ENCODE measurements at regions not wholly inside any gene's neighbourhood (a gene's known extent, or its start where the extent isn't known, plus 50 kb on each side); places are given as distances from the start of the nearest gene placed in this dataset.

- no peak for DNase-seq (ENCODE audit: low read depth)
- no peak overlapping the region for H3K4me3 ChIP-seq (ENCODE audit: low read depth, low read length)
- TF ChIP-seq MYC (IDR thresholded peaks at IDR 0.05; ENCODE audit: low read depth, low read length) (no peak), MAX (IDR thresholded peaks at IDR 0.05; ENCODE audit: low read depth, low read length) (no peak), POLR2A (IDR thresholded peaks at IDR 0.05; ENCODE audit: extremely low read depth, insufficient read length) (no peak)
These were observed 104.5 kb upstream of the RCN1 start for GRCh38 chr11:31986201-31986889.

- no peak overlapping the region for H3K4me3 ChIP-seq (ENCODE audit: low read depth, low read length)
- no peak for TF ChIP-seq CTCF (IDR thresholded peaks at IDR 0.05; ENCODE audit: low read depth, low read length)
- TF ChIP-seq POLR2A (IDR thresholded peaks at IDR 0.05; ENCODE audit: extremely low read depth, insufficient read length): no peak
- no peak for TF ChIP-seq MAX (IDR thresholded peaks at IDR 0.05; ENCODE audit: low read depth, low read length)
- no peak for TF ChIP-seq MYC (IDR thresholded peaks at IDR 0.05; ENCODE audit: low read depth, low read length)
- no peak for DNase-seq (ENCODE audit: low read depth)
These were observed 109.4 kb upstream of the RCN1 start for GRCh38 chr11:31981457-31981856.

- no peak overlapping the region for H3K4me3 ChIP-seq (ENCODE audit: low read depth, low read length)
- DNase-seq (ENCODE audit: low read depth): no peak
- TF ChIP-seq MAX (IDR thresholded peaks at IDR 0.05; ENCODE audit: low read depth, low read length) (no peak), POLR2A (IDR thresholded peaks at IDR 0.05; ENCODE audit: extremely low read depth, insufficient read length) (no peak), MYC (IDR thresholded peaks at IDR 0.05; ENCODE audit: low read depth, low read length) (no peak), CTCF (IDR thresholded peaks at IDR 0.05; ENCODE audit: low read depth, low read length) (no peak)
These were observed 113.5 kb upstream of the RCN1 start for GRCh38 chr11:31977343-31977742.

- DNase-seq (ENCODE audit: low read depth): no peak
- H3K4me3 ChIP-seq (ENCODE audit: low read depth, low read length): no peak overlapping the region
- TF ChIP-seq CTCF (IDR thresholded peaks at IDR 0.05; ENCODE audit: low read depth, low read length) (no peak), POLR2A (IDR thresholded peaks at IDR 0.05; ENCODE audit: extremely low read depth, insufficient read length) (no peak), MYC (IDR thresholded peaks at IDR 0.05; ENCODE audit: low read depth, low read length) (no peak), MAX (IDR thresholded peaks at IDR 0.05; ENCODE audit: low read depth, low read length) (no peak)
These were observed 116.3 kb upstream of the RCN1 start for GRCh38 chr11:31974366-31975136.

- TF ChIP-seq MYC (IDR thresholded peaks at IDR 0.05; ENCODE audit: low read depth, low read length): no peak
- TF ChIP-seq MAX (IDR thresholded peaks at IDR 0.05; ENCODE audit: low read depth, low read length): no peak
- TF ChIP-seq CTCF (IDR thresholded peaks at IDR 0.05; ENCODE audit: low read depth, low read length): no peak
- TF ChIP-seq POLR2A (IDR thresholded peaks at IDR 0.05; ENCODE audit: extremely low read depth, insufficient read length): no peak
- H3K4me3 ChIP-seq (ENCODE audit: low read depth, low read length): no peak overlapping the region
- DNase-seq (ENCODE audit: low read depth): no peak
These were observed 117.7 kb upstream of the RCN1 start for GRCh38 chr11:31973172-31973571.

- DNase-seq (ENCODE audit: low read depth): no peak
- TF ChIP-seq CTCF (IDR thresholded peaks at IDR 0.05; ENCODE audit: low read depth, low read length) (no peak), MAX (IDR thresholded peaks at IDR 0.05; ENCODE audit: low read depth, low read length) (no peak), MYC (IDR thresholded peaks at IDR 0.05; ENCODE audit: low read depth, low read length) (no peak), POLR2A (IDR thresholded peaks at IDR 0.05; ENCODE audit: extremely low read depth, insufficient read length) (no peak)
- H3K4me3 ChIP-seq (ENCODE audit: low read depth, low read length): no peak overlapping the region
These were observed 118.3 kb upstream of the RCN1 start for GRCh38 chr11:31972623-31973022.

Data from NB4 (cell line).